HG02852 (cell line): ENCODE measurements at regions not wholly inside any gene's neighbourhood (a gene's known extent, or its start where the extent isn't known, plus 50 kb on each side); places are given as distances from the start of the nearest gene placed in this dataset.

Source experiments
- ATAC-seq: cut with Tn5 transposase; IDR thresholded peaks from one replicate; pipeline ENCODE4 v1.9.1; 2021; ENCODE audit warnings: mild to moderate bottlenecking, moderate library complexity; ENCODE audit not compliant: unreplicated experiment

GRCh38 chr11:22497474-22497873, 128.1 kb downstream of the FANCF start:
- no peak for ATAC-seq

GRCh38 chr11:22491555-22492225, 133.9 kb downstream of the FANCF start:
- ATAC-seq, result no peak

- no peak for ATAC-seq
Observed at GRCh38 chr11:22479971-22480720, 142.0 kb downstream of the SLC17A6 start.

- no peak for ATAC-seq
Observed at GRCh38 chr11:22479208-22479607, 141.0 kb downstream of the SLC17A6 start.

GRCh38 chr11:22478169-22478568, 140.0 kb downstream of the SLC17A6 start:
- ATAC-seq, result no peak

GRCh38 chr11:22477312-22477711, 139.1 kb downstream of the SLC17A6 start:
- ATAC-seq, result no peak

- no peak for ATAC-seq
Observed at GRCh38 chr11:22476589-22476988, 138.4 kb downstream of the SLC17A6 start.

- no peak for ATAC-seq
Observed at GRCh38 chr11:22474616-22475015, 136.4 kb downstream of the SLC17A6 start.

GRCh38 chr11:22473586-22473985, 135.4 kb downstream of the SLC17A6 start:
- no peak for ATAC-seq

- ATAC-seq, result no peak
Observed at GRCh38 chr11:22472306-22472705, 134.1 kb downstream of the SLC17A6 start.

- no peak for ATAC-seq
Observed at GRCh38 chr11:22471385-22471784, 133.2 kb downstream of the SLC17A6 start.

- no peak for ATAC-seq
Observed at GRCh38 chr11:22467741-22468140, 129.6 kb downstream of the SLC17A6 start.

GRCh38 chr11:22467248-22467647, 129.1 kb downstream of the SLC17A6 start:
- no peak for ATAC-seq

GRCh38 chr11:22466809-22467208, 128.6 kb downstream of the SLC17A6 start:
- ATAC-seq, result no peak

GRCh38 chr11:22466351-22466750, 128.2 kb downstream of the SLC17A6 start:
- no peak for ATAC-seq

- no peak for ATAC-seq
Observed at GRCh38 chr11:22465620-22466019, 127.4 kb downstream of the SLC17A6 start.

- ATAC-seq, result no peak
Observed at GRCh38 chr11:22461626-22462025, 123.4 kb downstream of the SLC17A6 start.

- ATAC-seq, result no peak
Observed at GRCh38 chr11:22460181-22460580, 122.0 kb downstream of the SLC17A6 start.

GRCh38 chr11:22459048-22459447, 120.9 kb downstream of the SLC17A6 start:
- ATAC-seq, result no peak

GRCh38 chr11:22458161-22458560, 120.0 kb downstream of the SLC17A6 start:
- ATAC-seq, result no peak

- no peak for ATAC-seq
Observed at GRCh38 chr11:22456993-22457762, 119.0 kb downstream of the SLC17A6 start.
